Activated naive CD4-positive, alpha-beta T cell treated with anti-CD3 and anti-CD28 coated beads, Interleukin-2, amount 50 U/mL, for 16 hours (primary cell): ENCODE measurements at regions not wholly inside any gene's neighbourhood (a gene's known extent, or its start where the extent isn't known, plus 50 kb on each side); places are given as distances from the start of the nearest gene placed in this dataset.
"Not testable (repeated sequence)": the region's sequence is repeated elsewhere in the genome, so short reads cannot be mapped to it uniquely, and the experiment has no call there.

Experiments
- DNase-seq: peaks from one replicate; pipeline ENCODE4 v3.0.0-alpha.2; 2020

DNA sequence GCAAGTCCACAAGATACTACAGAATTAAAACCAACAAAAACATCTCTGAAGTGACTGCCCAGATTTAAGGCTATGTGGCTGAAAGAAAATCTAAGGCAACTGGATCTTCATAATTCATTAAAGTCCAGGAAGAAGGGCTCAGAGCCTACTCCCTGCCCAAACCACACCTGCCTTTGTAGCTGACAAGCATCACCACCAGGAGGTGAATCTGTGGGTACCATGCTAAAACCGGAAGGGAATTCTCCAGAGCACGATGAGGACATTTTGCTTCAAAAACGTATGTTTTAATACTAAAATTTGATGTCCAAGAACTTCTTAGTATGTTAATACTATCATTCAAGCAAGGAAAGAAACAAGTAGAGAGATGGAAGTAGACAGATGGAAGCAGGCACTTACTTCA, 495.9 kb upstream of the NECTIN3 start:
- DNase-seq, result no peak

- no peak for DNase-seq
Observed at GRCh38 chr3:110576960-110577359, 494.7 kb upstream of the NECTIN3 start.

DNA sequence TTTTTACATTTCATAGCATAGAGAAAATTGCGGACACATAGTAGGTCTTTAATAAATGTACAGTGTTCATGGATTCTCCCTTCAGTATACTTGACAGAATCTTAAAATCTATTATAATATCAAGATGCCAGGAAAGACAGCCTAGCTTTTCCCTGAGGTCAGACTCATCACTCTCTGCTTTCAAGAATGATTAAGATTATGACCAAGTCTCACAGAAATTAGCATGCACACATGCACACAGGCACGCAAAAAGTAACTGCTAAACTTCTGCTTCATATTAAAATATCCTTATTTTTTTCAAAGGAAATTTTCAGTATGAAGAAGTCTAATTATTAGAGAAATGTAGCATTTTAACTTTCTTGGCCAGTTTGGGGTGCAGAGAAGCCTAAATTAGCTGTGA, 493.8 kb upstream of the NECTIN3 start:
- no peak for DNase-seq

DNA sequence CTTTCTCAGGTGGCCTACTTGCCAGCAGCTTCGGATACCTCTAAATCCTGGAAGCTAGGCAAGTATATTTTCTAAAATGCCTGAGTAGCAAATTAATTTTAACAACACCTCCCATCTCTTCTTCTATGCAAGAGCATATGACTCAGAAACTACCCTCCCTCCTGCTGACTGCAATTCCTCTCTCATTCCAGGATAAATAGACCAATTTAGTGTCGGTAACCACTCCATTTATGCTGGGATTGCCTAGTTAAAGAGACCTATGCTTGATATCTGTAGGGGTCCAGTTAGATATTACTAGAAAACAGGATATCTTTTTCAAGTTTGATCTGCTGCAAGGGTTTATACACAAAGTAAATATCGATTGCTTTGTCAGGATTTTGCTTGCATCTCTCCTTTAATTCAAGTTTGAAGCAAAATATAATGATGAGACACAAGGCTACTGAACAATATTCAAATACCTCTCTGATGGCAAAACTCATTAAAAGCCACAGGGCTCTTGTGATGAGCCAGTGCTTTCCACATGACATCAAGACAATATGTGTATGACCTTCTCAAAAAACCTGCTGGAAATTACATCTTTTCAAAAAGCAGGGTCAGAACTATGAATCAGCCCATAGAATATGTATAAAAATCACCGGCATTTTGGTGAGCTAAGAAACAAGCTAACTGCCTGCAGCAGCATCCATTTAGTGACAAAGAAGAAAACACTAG, 491.6 kb upstream of the NECTIN3 start:
- no peak for DNase-seq

DNA sequence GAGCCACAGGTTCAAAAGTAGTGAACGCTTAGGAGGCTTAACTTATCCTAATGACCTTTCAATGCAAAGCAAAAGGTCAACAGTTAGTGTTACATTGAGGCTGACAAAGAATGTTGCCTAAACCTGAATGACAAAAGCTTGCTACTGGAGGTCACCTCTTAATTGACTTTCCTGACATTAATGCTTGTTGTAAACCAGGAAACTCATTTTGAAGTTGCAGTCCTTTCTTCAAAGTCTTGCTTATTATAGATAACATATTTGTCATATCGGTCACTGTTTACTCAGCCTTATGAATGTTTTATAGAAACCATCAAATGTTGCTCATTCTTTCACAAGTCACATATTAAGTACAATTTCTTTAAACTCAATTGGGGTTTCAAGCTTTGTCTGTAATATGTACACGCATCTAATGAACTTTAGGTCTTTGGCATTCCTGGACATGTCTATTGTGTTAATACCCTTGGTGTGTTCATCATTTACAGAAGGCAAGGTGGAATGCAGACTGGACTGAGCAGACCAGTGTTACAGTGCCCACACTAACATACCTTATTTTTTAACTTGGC, 488.2 kb upstream of the NECTIN3 start:
- DNase-seq, result no peak

GRCh38 chr3:110588906-110589305, 482.7 kb upstream of the NECTIN3 start:
- no peak for DNase-seq

GRCh38 chr3:110589341-110589740, 482.3 kb upstream of the NECTIN3 start:
- no peak for DNase-seq

- DNase-seq, result no peak
Observed at GRCh38 chr3:110593749-110594148, 477.9 kb upstream of the NECTIN3 start.

GRCh38 chr3:110598847-110599490, 472.6 kb upstream of the NECTIN3 start:
- DNase-seq, result no peak

DNA sequence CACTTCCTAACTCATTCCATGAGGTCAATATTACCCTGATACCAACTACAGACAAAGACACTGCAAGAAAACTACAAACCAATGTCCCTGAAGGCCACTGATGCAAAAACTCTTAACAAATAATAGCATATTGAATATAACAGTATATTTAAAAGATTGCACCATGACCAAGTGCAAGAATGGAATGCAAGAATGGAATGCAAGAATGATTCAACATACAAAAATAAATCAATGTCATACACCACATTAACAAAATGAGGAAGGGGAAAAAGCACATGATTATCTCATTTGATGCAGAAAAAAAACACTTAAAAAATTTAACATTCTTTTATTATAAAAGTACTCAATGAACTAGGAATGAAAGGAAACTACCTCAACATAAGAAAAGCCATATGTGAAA, 463.1 kb upstream of the NECTIN3 start:
- no peak for DNase-seq

DNA sequence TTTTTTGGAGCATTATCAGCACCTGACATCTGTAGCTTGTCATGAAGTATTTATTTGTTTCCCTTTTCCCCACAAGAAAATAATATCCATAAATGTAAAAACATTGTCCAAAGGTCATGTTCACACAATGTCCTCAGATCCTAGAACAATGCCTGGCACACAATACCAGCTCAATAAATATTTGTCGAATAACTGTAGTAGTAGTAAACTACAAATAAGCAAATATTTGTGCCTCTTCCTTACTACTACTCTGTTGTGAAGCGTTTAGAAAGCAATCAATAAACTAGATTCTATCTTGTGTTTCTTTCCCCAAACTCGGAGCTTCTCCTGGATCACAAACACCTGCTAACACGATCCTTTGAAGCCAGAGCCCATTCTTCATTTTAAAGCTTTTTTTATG, 459.6 kb upstream of the NECTIN3 start:
- no peak for DNase-seq

GRCh38 chr3:110614186-110614585, 457.4 kb upstream of the NECTIN3 start:
- no peak for DNase-seq

DNA sequence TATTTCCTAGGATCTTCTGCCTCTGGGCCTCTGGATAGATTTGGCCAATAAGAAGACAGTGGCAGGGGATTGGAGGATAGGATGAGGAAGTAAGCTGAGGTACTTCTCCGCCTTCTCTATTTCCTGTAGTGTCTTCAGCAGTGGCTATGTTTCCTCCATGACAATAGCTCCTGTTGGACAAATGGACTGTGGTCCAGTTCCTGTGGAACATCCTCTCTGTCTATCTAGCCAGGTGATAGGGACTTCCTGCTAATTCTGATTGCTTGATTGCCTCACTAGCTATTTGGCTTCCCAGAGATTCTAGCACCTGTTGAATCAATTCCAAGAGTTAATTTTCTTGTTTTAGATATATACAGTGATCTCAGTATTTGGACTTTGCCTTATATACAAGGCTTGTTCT, 456.2 kb upstream of the NECTIN3 start:
- no peak for DNase-seq

DNA sequence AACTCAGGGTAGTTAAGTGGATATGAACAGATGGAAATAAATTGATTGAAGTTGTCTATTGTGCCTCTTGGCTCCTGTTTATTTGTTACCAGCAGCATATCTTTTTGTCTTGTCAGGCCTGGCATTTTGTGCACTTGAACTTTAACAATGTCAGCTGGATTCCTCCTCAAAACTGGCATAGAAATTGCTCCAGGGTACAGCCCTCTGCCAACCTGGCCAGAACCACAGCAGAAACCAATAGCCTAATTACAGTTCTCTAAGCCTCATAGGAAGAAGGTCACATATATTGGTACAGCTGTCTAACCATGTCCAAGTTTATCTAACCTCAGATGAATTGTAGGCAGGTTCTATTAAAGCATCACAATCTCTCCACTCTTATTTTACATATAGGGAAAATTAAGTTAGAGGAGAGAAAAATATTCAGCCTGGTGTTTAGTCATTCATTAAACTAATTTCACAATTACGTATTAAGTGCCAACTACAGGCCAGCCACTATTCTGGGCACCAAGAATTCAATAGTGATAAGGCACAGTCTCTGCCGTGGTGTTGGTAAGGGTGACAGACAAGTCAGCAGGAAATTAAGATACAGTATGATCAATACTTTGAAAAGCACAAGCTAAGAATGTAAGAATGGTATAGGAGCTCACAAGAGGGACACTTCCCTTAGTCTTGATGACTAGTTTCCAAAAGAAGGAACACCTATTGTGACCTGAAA, 452.9 kb upstream of the NECTIN3 start:
- DNase-seq, result no peak

GRCh38 chr3:110620118-110620517, 451.5 kb upstream of the NECTIN3 start:
- no peak for DNase-seq

- DNase-seq, result no peak
Observed at GRCh38 chr3:110623571-110623970, 448.0 kb upstream of the NECTIN3 start.

GRCh38 chr3:110624576-110624975, 447.0 kb upstream of the NECTIN3 start:
- no peak for DNase-seq

DNA sequence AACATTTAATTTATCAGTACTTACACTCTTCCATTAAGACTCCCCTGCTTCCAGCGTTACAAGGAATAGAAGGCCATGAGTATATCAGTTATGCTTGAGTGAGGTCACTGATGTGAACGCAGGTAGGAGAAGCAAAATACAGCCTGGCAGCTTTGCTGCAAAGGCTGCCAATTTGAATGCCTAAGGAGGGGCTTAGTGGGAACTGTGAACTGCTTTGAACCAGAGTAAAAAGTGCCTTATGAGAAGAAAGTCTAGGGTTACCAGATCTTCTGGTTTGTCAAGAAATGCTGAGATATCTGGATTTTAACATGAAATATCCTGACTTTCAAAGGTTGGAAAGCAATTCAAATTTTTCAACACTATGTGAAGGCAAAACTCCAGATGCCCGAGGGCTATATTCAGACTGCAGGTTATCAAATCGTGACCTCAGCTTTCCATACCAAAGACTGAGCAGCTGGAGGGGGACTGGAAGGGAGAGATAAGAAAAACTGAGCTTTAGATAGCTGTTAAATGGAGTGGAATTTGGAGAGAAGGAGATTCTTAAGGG, 446.3 kb upstream of the NECTIN3 start:
- DNase-seq, result no peak

DNA sequence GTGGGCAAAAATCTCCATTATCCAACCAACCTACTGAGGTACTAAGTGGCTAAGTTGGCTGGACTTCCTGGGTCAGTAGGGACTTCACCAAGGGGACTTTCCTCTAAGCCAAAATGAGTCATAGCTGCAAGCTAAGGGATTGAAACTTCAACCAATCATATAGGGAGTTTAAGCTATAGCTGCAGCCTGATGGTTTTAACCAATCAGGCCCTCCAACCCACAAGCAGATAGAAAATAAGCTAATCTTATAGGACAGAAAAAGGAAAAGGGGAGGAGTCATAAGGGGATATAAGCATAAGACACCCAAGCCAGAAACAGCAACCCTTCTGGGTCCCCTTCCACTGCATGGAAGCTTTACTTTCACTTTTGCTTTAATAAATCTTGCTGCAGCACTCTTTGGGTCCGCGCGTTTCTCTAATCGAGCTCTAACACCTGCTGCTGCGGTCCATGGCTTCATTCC, 444.9 kb upstream of the NECTIN3 start:
- DNase-seq, result not testable (repeated sequence)

DNA sequence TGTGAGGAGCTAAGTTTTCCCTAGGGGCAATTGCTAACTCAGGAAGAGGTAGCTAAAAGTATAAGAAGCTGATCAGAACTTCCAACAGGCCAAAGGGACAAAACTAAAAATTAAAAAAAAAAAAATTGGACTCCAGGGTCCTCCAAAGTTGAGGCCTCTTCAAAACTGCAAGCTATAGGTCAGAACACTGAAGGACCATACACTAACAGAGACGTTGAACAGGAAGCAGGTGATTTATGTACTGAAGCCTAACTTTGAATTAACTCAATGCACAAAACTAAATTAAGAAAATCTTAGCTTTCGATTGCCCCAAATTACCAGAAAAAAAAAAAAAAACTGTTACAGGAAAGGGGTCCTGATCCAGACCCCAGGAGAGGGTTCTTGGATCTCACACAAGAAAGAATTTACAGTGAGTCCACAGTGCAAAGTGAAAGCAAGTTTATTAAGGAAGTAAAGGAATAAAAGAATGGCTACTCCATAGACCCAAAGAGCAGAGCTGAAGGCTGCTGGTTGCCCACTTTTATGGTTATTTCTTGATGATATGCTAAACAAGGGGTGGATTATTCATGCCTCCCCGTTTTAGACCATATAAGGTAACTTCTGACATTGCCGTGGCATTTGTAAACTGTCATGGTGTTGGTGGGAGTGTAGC, 442.8 kb upstream of the NECTIN3 start:
- DNase-seq, result no peak

DNA sequence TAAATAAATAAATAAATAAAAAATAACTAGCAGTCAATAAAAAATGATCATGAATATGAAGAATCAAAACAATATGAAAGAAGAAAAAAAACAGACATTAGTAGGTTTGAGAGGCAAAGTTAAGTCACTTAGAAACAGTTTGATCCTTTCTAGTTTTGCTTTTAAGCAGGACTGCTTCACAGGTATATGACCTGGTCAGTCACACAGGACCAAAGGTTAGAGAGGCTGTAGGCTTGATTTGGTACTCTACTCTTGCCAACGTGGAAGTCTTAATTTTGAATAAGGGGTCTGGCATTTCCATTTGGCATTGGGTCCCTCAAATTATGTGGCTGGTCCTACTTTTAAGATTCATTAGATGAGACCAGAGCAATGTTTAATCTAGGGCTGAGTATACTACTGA, 441.7 kb upstream of the NECTIN3 start:
- DNase-seq, result no peak

- no peak for DNase-seq
Observed at GRCh38 chr3:110644203-110644602, 427.4 kb upstream of the NECTIN3 start.

- no peak for DNase-seq
Observed at GRCh38 chr3:110646055-110646454, 425.6 kb upstream of the NECTIN3 start.
